ENCODE measurements at regions not wholly inside any gene's neighbourhood (a gene's known extent, or its start where the extent isn't known, plus 50 kb on each side); places are given as distances from the start of the nearest gene placed in this dataset.

- 94 to 96% (median 95%) methylated on average over 1 of the region's 1 CpG for WGBS, 3 donors
- no peaks in the 10 kb centered on the region for H3K27me3 ChIP-seq
- TF ChIP-seq POLR2A (IDR thresholded peaks at IDR 0.05) (no peak), CTCF (IDR thresholded peaks at IDR 0.05) (no peak), EP300 (IDR thresholded peaks at IDR 0.05) (no peak)
- no peak overlapping the region for H3K27ac ChIP-seq
- H3K9me3 ChIP-seq: no peaks in the 10 kb centered on the region
- DNase-seq: no peak
- intact Hi-C loops (cut with DNase I): no loop called here
- H3K36me3 ChIP-seq: no peaks in the 10 kb centered on the region
- H3K4me1 ChIP-seq (ENCODE audit: insufficient read depth): no peaks in the 10 kb centered on the region
- no peak overlapping the region for H3K4me3 ChIP-seq
Measured at GRCh38 chr6:156098839-156099238, 643.2 kb upstream of the NOX3 start.

GRCh38 chr6:156087487-156087886, 631.8 kb upstream of the NOX3 start:
- DNase-seq: no peak
- no peaks in the 10 kb centered on the region for H3K9me3 ChIP-seq
- no peak overlapping the region for H3K27ac ChIP-seq
- H3K4me3 ChIP-seq: no peak overlapping the region
- no peaks in the 10 kb centered on the region for H3K27me3 ChIP-seq
- intact Hi-C loops (cut with DNase I): no loop called here
- TF ChIP-seq CTCF (IDR thresholded peaks at IDR 0.05): no peak
- TF ChIP-seq POLR2A (IDR thresholded peaks at IDR 0.05): no peak
- no peak for TF ChIP-seq EP300 (IDR thresholded peaks at IDR 0.05)
- H3K4me1 ChIP-seq (ENCODE audit: insufficient read depth): no peaks in the 10 kb centered on the region
- no peaks in the 10 kb centered on the region for H3K36me3 ChIP-seq

GRCh38 chr6:156082012-156082411, 626.4 kb upstream of the NOX3 start:
- WGBS, 3 donors: 17 to 31% (median 27%) methylated on average over 3 of the region's 3 CpGs
- intact Hi-C loops (cut with DNase I): no loop called here

GRCh38 chr6:156080371-156080770, 624.7 kb upstream of the NOX3 start:
- no peaks in the 10 kb centered on the region for H3K27me3 ChIP-seq
- intact Hi-C loops (cut with DNase I): no loop called here
- no peak overlapping the region for H3K4me3 ChIP-seq
- H3K36me3 ChIP-seq: no peaks in the 10 kb centered on the region
- WGBS, 3 donors: 82 to 83% (median 83%) methylated on average over 1 of the region's 1 CpG
- no peak for DNase-seq
- no peaks in the 10 kb centered on the region for H3K9me3 ChIP-seq
- no peak overlapping the region for H3K27ac ChIP-seq
- H3K4me1 ChIP-seq (ENCODE audit: insufficient read depth): no peaks in the 10 kb centered on the region
- TF ChIP-seq POLR2A (IDR thresholded peaks at IDR 0.05): no peak
- TF ChIP-seq EP300 (IDR thresholded peaks at IDR 0.05): no peak
- TF ChIP-seq CTCF (IDR thresholded peaks at IDR 0.05): no peak

More at GRCh38 chr6:156082012-156082411, 626.4 kb upstream of the NOX3 start:
- DNase-seq: no peak
- Histone ChIP-seq H3K27me3 (no peaks in the 10 kb centered on the region), H3K27ac (no peak overlapping the region), H3K9me3 (no peaks in the 10 kb centered on the region), H3K4me3 (no peak overlapping the region), H3K36me3 (no peaks in the 10 kb centered on the region), H3K4me1 (ENCODE audit: insufficient read depth) (no peaks in the 10 kb centered on the region)
- TF ChIP-seq EP300 (IDR thresholded peaks at IDR 0.05): no peak
- TF ChIP-seq POLR2A (IDR thresholded peaks at IDR 0.05): no peak
- no peak for TF ChIP-seq CTCF (IDR thresholded peaks at IDR 0.05)

GRCh38 chr6:156068881-156069280, 613.2 kb upstream of the NOX3 start:
- H3K9me3 ChIP-seq: no peaks in the 10 kb centered on the region
- no peak for DNase-seq
- TF ChIP-seq POLR2A (IDR thresholded peaks at IDR 0.05) (no peak), CTCF (IDR thresholded peaks at IDR 0.05) (no peak)
- H3K4me3 ChIP-seq: no peak overlapping the region
- H3K27ac ChIP-seq: no peak overlapping the region
- no peaks in the 10 kb centered on the region for H3K27me3 ChIP-seq
- H3K36me3 ChIP-seq: no peaks in the 10 kb centered on the region
- 56 to 61% (median 59%) methylated on average over 4 of the region's 4 CpGs for WGBS, 3 donors
- no peaks in the 10 kb centered on the region for H3K4me1 ChIP-seq (ENCODE audit: insufficient read depth)
- intact Hi-C loops (cut with DNase I): loop anchor here in 1 of 4 donors (10.0 kb wide), 1 partner anchor 86 kb away; no protein-coding TSS in a partner anchor
